ENCODE measurements at regions not wholly inside any gene's neighbourhood (a gene's known extent, or its start where the extent isn't known, plus 50 kb on each side); places are given as distances from the start of the nearest gene placed in this dataset.
"Not testable (repeated sequence)": the region's sequence is repeated elsewhere in the genome, so short reads cannot be mapped to it uniquely, and the experiment has no call there.

DNA sequence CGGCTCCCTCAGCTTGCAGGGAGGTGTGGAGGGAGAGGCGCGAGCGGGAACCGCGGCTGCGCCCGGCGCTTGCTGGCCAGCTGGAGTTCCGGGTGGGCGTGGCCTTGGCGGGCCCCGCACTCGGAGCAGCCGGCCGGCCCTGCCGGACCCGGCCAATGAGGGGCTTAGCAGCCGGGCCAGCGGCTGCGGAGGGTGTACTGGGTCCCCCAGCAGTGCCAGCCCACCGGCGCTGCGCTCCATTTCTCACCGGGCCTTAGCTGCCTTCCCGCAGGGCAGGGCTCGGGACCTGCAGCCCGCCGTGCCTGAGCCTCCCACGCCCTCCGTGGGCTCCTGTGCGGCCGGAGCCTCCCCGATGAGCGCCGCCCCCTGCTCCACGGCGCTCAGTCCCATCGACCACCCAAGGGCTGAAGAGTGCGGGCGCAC is 206.0 kb downstream of the ZWINT start:
- H3K36me3 ChIP-seq (ENCODE audit: control insufficient read depth in 1 of 2, insufficient read depth in 2 of 2, low read depth in 1 of 2, low read length in 2 of 2); H2BK15ac ChIP-seq (ENCODE audit: low read depth, poor library complexity, severe bottlenecking); H4K8ac ChIP-seq (ENCODE audit: low read length); H3K79me1 ChIP-seq (replicated peaks; ENCODE audit: low read length, poor library complexity, severe bottlenecking); H2AK5ac ChIP-seq (ENCODE audit: low read length, severe bottlenecking); H2BK12ac ChIP-seq (ENCODE audit: low read length in 2 of 2); H2BK120ac ChIP-seq (ENCODE audit: low read depth, low read length); H4K91ac ChIP-seq (ENCODE audit: low read length); H3K4me3 ChIP-seq (ENCODE audit: insufficient read depth in 1 of 2, low read depth in 1 of 2, low read length in 2 of 2); H3K27me3 ChIP-seq (ENCODE audit: control insufficient read depth in 1 of 2, insufficient read depth in 1 of 2, low read length in 2 of 2); H3K23ac ChIP-seq (ENCODE audit: low read length in 2 of 2); H2BK5ac ChIP-seq (ENCODE audit: low read depth, low read length, poor library complexity, severe bottlenecking); H3K18ac ChIP-seq (ENCODE audit: low read depth in 1 of 2, low read length in 2 of 2); H3K4me1 ChIP-seq (ENCODE audit: control insufficient read depth, insufficient read depth, low read depth, low read length); H3K9ac ChIP-seq (ENCODE audit: low read length); H3K4me2 ChIP-seq (ENCODE audit: low read length, poor library complexity, severe bottlenecking); H3K14ac ChIP-seq (ENCODE audit: low read length in 2 of 2); DNase-seq; H3K27ac ChIP-seq (ENCODE audit: low read length, poor library complexity, severe bottlenecking); H3K4ac ChIP-seq (ENCODE audit: low read depth in 1 of 2, low read length in 2 of 2); H2AFZ ChIP-seq (ENCODE audit: low read depth, low read length): not testable (repeated sequence)
- WGBS: 96% methylated on average over 40 of the region's 41 CpGs
- H3K9me3 ChIP-seq (ENCODE audit: control insufficient read depth, low read length): peaks cover 17% of the 10 kb centered on the region

DNA sequence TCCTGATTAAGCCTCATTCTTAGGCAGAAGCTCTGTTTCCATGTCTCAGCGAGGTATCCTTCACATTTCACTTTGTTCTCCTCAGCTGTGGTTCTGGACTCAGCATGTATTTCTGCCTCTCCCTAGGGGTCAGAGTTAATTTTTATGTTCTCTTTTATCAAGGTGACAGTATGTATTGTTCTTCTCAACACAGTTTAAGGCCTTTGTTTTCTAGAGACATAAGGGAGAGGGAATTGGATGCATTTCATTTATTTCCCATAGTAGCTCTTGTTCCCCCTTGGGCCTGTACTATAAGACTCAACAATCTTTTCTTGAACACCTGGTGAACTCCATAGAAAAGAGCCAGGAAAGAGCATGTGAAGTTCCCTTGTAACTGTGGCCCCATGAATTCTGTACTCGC is 214.3 kb downstream of the ZWINT start:
- Histone ChIP-seq H3K4me2 (ENCODE audit: low read length, poor library complexity, severe bottlenecking) (no peak overlapping the region), H3K36me3 (ENCODE audit: control insufficient read depth in 1 of 2, insufficient read depth in 2 of 2, low read depth in 1 of 2, low read length in 2 of 2) (no peaks in the 10 kb centered on the region), H3K14ac (ENCODE audit: low read length in 2 of 2) (no peak overlapping the region), H3K23ac (ENCODE audit: low read length in 2 of 2) (no peak overlapping the region), H3K27me3 (ENCODE audit: control insufficient read depth in 1 of 2, insufficient read depth in 1 of 2, low read length in 2 of 2) (no peaks in the 10 kb centered on the region), H2AK5ac (ENCODE audit: low read length, severe bottlenecking) (no peak overlapping the region), H2BK120ac (ENCODE audit: low read depth, low read length) (no peak overlapping the region), H3K4me1 (ENCODE audit: control insufficient read depth, insufficient read depth, low read depth, low read length) (no peaks in the 10 kb centered on the region), H2BK12ac (ENCODE audit: low read length in 2 of 2) (no peak overlapping the region), H3K27ac (ENCODE audit: low read length, poor library complexity, severe bottlenecking) (no peak overlapping the region), H3K18ac (ENCODE audit: low read depth in 1 of 2, low read length in 2 of 2) (no peak overlapping the region), H3K4me3 (ENCODE audit: insufficient read depth in 1 of 2, low read depth in 1 of 2, low read length in 2 of 2) (no peak overlapping the region), H4K8ac (ENCODE audit: low read length) (no peak overlapping the region), H4K91ac (ENCODE audit: low read length) (no peak overlapping the region), H2BK5ac (ENCODE audit: low read depth, low read length, poor library complexity, severe bottlenecking) (no peak overlapping the region), H3K9ac (ENCODE audit: low read length) (no peak overlapping the region), H2AFZ (ENCODE audit: low read depth, low read length) (no peak overlapping the region), H3K79me1 (replicated peaks; ENCODE audit: low read length, poor library complexity, severe bottlenecking) (no peaks in the 10 kb centered on the region), H3K4ac (ENCODE audit: low read depth in 1 of 2, low read length in 2 of 2) (no peak overlapping the region), H3K9me3 (ENCODE audit: control insufficient read depth, low read length) (peaks cover 8% of the 10 kb centered on the region), H2BK15ac (ENCODE audit: low read depth, poor library complexity, severe bottlenecking) (no peak overlapping the region)
- WGBS: 67% methylated on average over 1 of the region's 2 CpGs
- DNase-seq: no peak

DNA sequence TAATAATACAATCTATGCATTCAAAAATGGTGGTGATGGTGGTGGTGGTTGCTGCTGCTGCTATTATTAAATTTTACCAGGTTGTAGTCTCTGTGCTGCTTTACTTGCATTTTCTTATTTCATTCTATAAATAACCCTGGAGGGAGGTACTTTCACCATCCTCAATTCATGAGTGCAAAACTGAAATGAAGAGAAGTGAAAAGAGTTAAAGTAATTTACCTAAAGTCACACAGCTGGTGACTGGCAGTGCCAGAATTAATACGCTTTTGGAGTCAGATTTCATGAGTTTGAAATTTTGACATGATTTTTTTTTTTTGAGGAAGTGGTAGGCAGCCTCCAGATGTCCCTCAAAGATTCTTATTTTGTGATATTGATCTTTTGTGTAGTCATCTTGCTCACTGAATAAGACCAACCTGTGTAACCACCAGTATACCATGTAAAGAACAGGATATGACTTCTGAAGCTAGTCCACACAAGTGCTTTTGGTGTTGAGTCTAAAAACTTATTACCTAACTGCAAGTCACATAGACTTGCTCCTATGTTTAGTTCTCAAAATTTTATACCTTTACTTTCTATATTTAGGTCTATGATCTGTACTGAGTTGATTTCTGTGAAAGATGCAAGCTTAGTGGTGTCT is 218.8 kb downstream of the ZWINT start:
- DNase-seq: no peak
- Histone ChIP-seq H3K4me1 (ENCODE audit: control insufficient read depth, insufficient read depth, low read depth, low read length) (no peaks in the 10 kb centered on the region), H3K4me2 (ENCODE audit: low read length, poor library complexity, severe bottlenecking) (no peak overlapping the region), H3K9me3 (ENCODE audit: control insufficient read depth, low read length) (no peaks in the 10 kb centered on the region), H3K27ac (ENCODE audit: low read length, poor library complexity, severe bottlenecking) (no peak overlapping the region), H4K8ac (ENCODE audit: low read length) (no peak overlapping the region), H3K4ac (ENCODE audit: low read depth in 1 of 2, low read length in 2 of 2) (no peak overlapping the region), H3K18ac (ENCODE audit: low read depth in 1 of 2, low read length in 2 of 2) (no peak overlapping the region), H2AK5ac (ENCODE audit: low read length, severe bottlenecking) (no peak overlapping the region), H3K36me3 (ENCODE audit: control insufficient read depth in 1 of 2, insufficient read depth in 2 of 2, low read depth in 1 of 2, low read length in 2 of 2) (no peaks in the 10 kb centered on the region), H3K27me3 (ENCODE audit: control insufficient read depth in 1 of 2, insufficient read depth in 1 of 2, low read length in 2 of 2) (no peaks in the 10 kb centered on the region), H2BK120ac (ENCODE audit: low read depth, low read length) (no peak overlapping the region), H3K4me3 (ENCODE audit: insufficient read depth in 1 of 2, low read depth in 1 of 2, low read length in 2 of 2) (no peak overlapping the region), H3K23ac (ENCODE audit: low read length in 2 of 2) (no peak overlapping the region), H2BK5ac (ENCODE audit: low read depth, low read length, poor library complexity, severe bottlenecking) (no peak overlapping the region), H3K9ac (ENCODE audit: low read length) (no peak overlapping the region), H2BK12ac (ENCODE audit: low read length in 2 of 2) (no peak overlapping the region), H3K14ac (ENCODE audit: low read length in 2 of 2) (no peak overlapping the region), H2BK15ac (ENCODE audit: low read depth, poor library complexity, severe bottlenecking) (no peak overlapping the region), H4K91ac (ENCODE audit: low read length) (no peak overlapping the region), H3K79me1 (replicated peaks; ENCODE audit: low read length, poor library complexity, severe bottlenecking) (no peaks in the 10 kb centered on the region), H2AFZ (ENCODE audit: low read depth, low read length) (no peak overlapping the region)
- 82% methylated on average over 1 of the region's 1 CpG for WGBS

DNA sequence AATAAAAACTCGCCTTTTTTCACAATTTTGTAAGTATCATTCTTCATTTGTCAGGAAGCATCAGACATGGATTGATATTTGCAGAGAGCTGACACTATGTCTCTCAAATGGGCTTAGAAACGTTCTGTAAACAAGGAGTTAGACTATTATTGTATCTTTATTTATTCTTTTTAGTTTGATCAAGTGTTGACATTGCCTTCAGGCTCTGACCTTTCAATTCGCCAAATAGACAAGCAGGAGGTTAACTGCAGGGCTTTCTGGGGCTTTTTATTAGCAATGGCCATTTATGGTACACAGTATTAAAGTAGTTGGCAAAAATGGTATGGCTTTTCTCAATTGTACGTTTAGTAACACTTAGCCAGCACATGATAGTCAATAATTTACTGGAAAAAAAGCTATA is 221.7 kb downstream of the ZWINT start:
- Histone ChIP-seq H4K91ac (ENCODE audit: low read length) (no peak overlapping the region), H3K27ac (ENCODE audit: low read length, poor library complexity, severe bottlenecking) (no peak overlapping the region), H2BK12ac (ENCODE audit: low read length in 2 of 2) (no peak overlapping the region), H3K4me1 (ENCODE audit: control insufficient read depth, insufficient read depth, low read depth, low read length) (no peaks in the 10 kb centered on the region), H3K79me1 (replicated peaks; ENCODE audit: low read length, poor library complexity, severe bottlenecking) (no peaks in the 10 kb centered on the region), H3K36me3 (ENCODE audit: control insufficient read depth in 1 of 2, insufficient read depth in 2 of 2, low read depth in 1 of 2, low read length in 2 of 2) (no peaks in the 10 kb centered on the region), H3K9ac (ENCODE audit: low read length) (no peak overlapping the region), H2AK5ac (ENCODE audit: low read length, severe bottlenecking) (no peak overlapping the region), H3K18ac (ENCODE audit: low read depth in 1 of 2, low read length in 2 of 2) (no peak overlapping the region), H3K4ac (ENCODE audit: low read depth in 1 of 2, low read length in 2 of 2) (no peak overlapping the region), H2AFZ (ENCODE audit: low read depth, low read length) (no peak overlapping the region), H3K9me3 (ENCODE audit: control insufficient read depth, low read length) (no peaks in the 10 kb centered on the region), H2BK120ac (ENCODE audit: low read depth, low read length) (no peak overlapping the region), H2BK5ac (ENCODE audit: low read depth, low read length, poor library complexity, severe bottlenecking) (no peak overlapping the region), H3K23ac (ENCODE audit: low read length in 2 of 2) (no peak overlapping the region), H3K27me3 (ENCODE audit: control insufficient read depth in 1 of 2, insufficient read depth in 1 of 2, low read length in 2 of 2) (no peaks in the 10 kb centered on the region), H4K8ac (ENCODE audit: low read length) (no peak overlapping the region), H3K14ac (ENCODE audit: low read length in 2 of 2) (no peak overlapping the region), H2BK15ac (ENCODE audit: low read depth, poor library complexity, severe bottlenecking) (no peak overlapping the region), H3K4me3 (ENCODE audit: insufficient read depth in 1 of 2, low read depth in 1 of 2, low read length in 2 of 2) (no peak overlapping the region), H3K4me2 (ENCODE audit: low read length, poor library complexity, severe bottlenecking) (no peak overlapping the region)
- WGBS: 92% methylated on average over 1 of the region's 4 CpGs
- no peak for DNase-seq
